ENCODE measurements at regions not wholly inside any gene's neighbourhood (a gene's known extent, or its start where the extent isn't known, plus 50 kb on each side); places are given as distances from the start of the nearest gene placed in this dataset.

GRCh38 chr19:56918682-56919307 lies 78.3 kb upstream of the PEG3 start:
- TF ChIP-seq CTCF (IDR thresholded peaks at IDR 0.05; ENCODE audit: control extremely low read depth in 1 of 3, insufficient read depth in 1 of 3, low read depth in 1 of 3, low read length in 3 of 3): no peak
- TF ChIP-seq SIX5 (IDR thresholded peaks at IDR 0.05; ENCODE audit: low read depth, low read length): no peak
- TF ChIP-seq POLR2A (IDR thresholded peaks at IDR 0.05; ENCODE audit: control extremely low read depth in 1 of 2, low read depth in 2 of 2, low read length in 2 of 2): no peak
- no peak for TF ChIP-seq SP1 (IDR thresholded peaks at IDR 0.05; ENCODE audit: low read depth, low read length)
- TF ChIP-seq HDAC2 (IDR thresholded peaks at IDR 0.05; ENCODE audit: borderline replicate concordance in 1 of 2, low read depth in 2 of 2, low read length in 2 of 2): no peak
- no peak for TF ChIP-seq MAX (IDR thresholded peaks at IDR 0.05)
- no peak for TF ChIP-seq PHF8 (conservative IDR thresholded peaks at IDR 0.05; ENCODE audit: low read depth, low read length)
- no peak for TF ChIP-seq YY1 (IDR thresholded peaks at IDR 0.05; ENCODE audit: low read depth, low read length)
- TF ChIP-seq EZH2 (IDR thresholded peaks at IDR 0.05; ENCODE audit: low read depth, low read length, severe bottlenecking): no peak
- no peak for TF ChIP-seq POLR2AphosphoS5 (IDR thresholded peaks at IDR 0.05; ENCODE audit: low read depth, low read length)
- TF ChIP-seq CREB1 (IDR thresholded peaks at IDR 0.05): no peak
- no peak for TF ChIP-seq EP300 (IDR thresholded peaks at IDR 0.05; ENCODE audit: borderline replicate concordance in 1 of 2, low read depth in 2 of 2, low read length in 2 of 2)
- TF ChIP-seq RAD21 (IDR thresholded peaks at IDR 0.05 in 1 of 2, conservative IDR thresholded peaks at IDR 0.05 in 1 of 2; ENCODE audit: low read depth in 2 of 2, low read length in 2 of 2): no peak
- no peak for TF ChIP-seq TAF1 (IDR thresholded peaks at IDR 0.05; ENCODE audit: low read depth, low read length)
